Skin epidermis (tissue), 12 donors: ENCODE measurements at regions not wholly inside any gene's neighbourhood (a gene's known extent, or its start where the extent isn't known, plus 50 kb on each side); places are given as distances from the start of the nearest gene placed in this dataset.
"Not testable (repeated sequence)": the region's sequence is repeated elsewhere in the genome, so short reads cannot be mapped to it uniquely, and the experiment has no call there.

Source experiments
- H3K27ac ChIP-seq, 21 experiments: fragments of 200-600 bp; sonication (generic) in 11 of 21; one replicate each; pipeline ENCODE4 v1.5.0; 2020; ENCODE audit warnings: mild to moderate bottlenecking in 3 of 21, inconsistent platforms in 2 of 21, moderate library complexity in 2 of 21
- H3K4me3 ChIP-seq, 7 experiments: fragments of 200-600 bp; sonication (generic) in 2 of 7; one replicate each; pipeline ENCODE4 v1.5.0; 2020; ENCODE audit warnings: inconsistent platforms in 2 of 7, mild to moderate bottlenecking in 2 of 7, moderate library complexity in 1 of 7

DNA sequence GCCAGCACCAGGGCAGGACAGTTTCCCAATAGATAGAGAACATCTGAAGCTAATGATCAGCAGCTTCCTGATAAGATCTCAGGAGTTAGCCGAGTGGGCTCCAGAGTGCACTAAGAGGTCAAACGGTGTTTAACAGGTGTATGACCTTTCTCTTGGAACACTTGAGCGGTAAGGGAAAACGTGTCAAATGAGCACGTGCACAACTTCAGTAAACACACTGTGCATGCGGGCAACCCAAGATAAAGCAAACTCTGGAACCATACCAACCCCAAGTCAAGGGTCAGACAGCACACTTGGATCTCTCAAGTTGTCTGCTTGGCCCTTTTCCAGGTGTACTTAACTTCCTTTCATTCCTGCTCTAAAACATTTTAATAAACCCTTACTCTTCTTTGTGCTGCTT, 1941.5 kb upstream of the PCDH10 start:
- Histone ChIP-seq H3K4me3 (no peak overlapping the region), H3K27ac (no peak overlapping the region)

DNA sequence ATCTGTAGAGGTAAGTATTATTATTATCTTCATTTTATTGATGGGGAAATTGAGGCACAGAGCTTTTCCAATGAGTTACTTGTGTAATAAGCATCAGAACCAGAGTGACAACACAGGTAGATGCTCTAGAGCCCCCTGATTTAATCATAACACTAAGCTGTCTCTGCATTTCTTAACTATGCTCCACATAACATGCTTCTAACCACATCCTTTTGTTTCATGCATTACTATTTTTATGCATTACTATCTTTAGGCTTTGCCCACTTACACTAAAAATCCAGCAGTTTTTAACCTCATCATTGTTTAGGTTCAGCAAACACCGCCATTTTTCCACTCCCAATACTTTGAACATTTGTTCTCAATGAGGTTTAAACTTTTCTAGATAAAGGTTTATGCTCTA, 1900.8 kb upstream of the PCDH10 start:
- Histone ChIP-seq H3K27ac (no peak overlapping the region), H3K4me3 (no peak overlapping the region)

DNA sequence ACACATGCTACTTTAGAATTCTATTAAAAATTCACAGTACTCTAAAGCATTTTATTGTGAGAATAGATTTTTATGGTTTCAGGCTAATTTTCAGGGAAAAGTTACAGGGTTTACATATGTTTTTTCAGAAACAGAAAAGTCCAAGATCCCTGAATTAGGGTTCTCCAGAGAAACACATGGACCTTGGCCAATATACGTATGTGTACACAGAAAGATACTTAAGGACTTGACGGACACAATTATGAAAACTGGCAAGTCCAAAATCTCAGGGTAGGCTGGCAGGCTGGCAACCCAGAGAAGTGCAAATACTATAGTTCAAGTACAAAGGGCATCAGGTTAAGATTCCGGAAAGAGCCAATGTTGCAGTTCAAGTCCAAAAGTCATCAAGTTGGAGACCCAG, 1897.8 kb upstream of the PCDH10 start:
- H3K4me3 ChIP-seq, result no peak overlapping the region
- H3K27ac ChIP-seq, result no peak overlapping the region

DNA sequence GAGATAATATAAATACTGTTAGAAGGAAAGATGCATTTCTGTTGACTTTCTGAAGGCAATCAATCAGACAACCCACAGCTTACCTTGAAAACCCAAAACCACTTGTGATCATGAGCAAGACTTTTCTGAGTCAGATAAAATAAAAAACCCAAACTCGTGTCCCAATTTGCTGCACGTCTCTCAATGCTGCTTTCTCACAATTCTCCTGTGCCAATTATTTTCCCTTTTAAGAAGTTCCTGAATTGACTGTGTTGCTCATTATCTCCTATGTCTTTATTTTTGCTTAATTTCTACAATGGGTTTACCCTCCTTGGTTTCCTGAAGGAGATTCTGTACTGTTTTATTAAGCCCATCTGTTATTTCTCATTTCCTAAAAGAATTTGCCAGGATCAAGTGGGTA, 1891.9 kb upstream of the PCDH10 start:
- no peak overlapping the region for H3K4me3 ChIP-seq
- H3K27ac ChIP-seq, result no peak overlapping the region

DNA sequence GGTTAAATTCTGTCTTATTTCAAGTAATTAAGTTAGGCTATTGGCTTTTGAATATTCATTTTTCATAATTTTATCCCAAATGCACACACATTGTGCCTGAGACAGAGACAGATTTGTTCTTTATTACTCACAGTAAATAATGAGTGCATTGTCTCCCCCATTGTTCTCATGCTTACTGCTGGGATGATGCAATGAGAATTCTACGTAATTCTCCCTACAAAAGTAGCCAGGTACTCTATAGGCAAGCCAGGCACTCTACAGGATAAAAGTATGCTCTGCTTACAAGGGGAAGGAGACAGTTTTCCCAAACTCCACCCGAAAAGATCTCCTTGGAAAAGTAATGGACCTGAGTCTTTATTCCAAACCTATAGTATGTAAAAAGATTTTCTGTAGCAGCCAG, 1890.7 kb upstream of the PCDH10 start:
- Histone ChIP-seq H3K27ac (no peak overlapping the region), H3K4me3 (no peak overlapping the region)

DNA sequence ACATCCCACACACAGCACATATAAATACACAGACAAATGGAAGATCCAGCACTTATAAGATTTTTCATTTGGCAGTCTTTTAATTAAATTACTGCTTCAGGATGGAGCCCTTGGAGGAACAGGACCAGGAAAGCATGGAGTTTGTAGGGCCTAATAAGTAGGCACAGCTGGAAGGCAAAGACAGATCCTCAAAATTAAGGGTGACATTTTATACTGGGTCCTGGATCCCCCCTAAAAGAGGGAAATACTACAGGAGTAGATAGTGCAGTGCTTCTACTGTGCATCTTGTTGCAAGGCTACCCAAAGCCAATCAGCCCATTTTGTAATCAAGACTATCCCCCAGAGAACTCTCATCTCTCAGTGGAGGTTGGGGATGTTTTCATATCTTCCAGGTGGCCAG, 1860.7 kb upstream of the PCDH10 start:
- Histone ChIP-seq H3K27ac (no peak overlapping the region), H3K4me3 (no peak overlapping the region)

DNA sequence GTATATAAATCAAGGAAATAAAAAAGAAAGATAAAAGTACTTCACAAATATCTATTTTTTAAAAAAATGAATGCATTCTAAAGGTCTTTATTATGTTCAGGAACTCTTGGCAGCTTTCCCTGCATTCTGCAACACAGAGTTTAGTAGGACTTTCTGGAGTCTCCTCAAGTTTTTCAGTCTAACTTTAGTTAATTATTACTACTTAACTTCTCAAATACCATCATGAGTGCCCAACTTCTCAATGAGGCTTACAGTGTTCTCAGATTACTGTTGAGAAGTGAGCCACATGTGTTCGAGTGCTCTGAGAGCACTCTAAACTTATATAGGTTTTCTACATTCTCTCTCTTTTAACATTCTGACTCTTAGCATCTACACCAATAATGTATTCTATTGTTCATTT, 1852.9 kb upstream of the PCDH10 start:
- H3K4me3 ChIP-seq, result no peak overlapping the region

DNA sequence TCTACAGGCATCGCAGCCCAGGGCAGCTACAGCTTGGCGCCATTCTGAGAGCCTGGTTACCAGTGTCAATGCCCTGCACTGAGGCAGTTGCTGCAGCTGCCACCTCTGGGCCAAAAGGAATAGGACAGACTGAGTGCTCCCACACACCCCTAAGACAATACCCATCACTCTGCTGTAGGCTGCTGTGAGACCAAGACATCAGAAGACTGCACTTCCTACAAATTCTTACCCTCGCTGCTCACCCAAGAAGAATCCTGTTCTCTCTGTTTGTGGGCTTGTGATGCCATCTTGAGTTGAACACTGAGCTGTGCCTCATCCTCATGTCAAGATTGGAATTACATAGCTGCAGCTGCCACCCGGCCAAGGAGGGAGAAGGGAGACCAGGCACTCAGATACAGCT, 1847.0 kb upstream of the PCDH10 start:
- H3K27ac ChIP-seq, result no peak overlapping the region
- H3K4me3 ChIP-seq, result no peak overlapping the region

More for the DNA sequence above, 1852.9 kb upstream of the PCDH10 start:
- H3K27ac ChIP-seq, result no peak overlapping the region

DNA sequence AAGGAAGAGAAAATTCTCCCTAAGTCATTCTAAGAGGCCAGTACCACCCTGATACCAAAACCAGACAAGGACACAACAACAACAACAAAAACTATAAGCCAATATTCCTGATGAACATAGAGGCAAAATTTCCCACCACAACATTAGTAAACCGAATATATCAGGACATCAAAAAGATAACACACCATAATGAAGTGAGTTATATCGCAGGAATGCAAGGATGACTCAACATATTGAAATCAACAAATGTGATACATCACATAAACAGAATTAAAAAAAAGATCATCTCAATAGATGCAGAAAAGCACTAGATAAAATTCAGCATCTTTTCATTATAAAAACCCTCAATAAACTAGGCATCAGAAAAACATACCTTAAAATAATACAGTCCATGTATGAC, 1844.4 kb upstream of the PCDH10 start:
- Histone ChIP-seq H3K4me3 (no peak overlapping the region), H3K27ac (no peak overlapping the region)

DNA sequence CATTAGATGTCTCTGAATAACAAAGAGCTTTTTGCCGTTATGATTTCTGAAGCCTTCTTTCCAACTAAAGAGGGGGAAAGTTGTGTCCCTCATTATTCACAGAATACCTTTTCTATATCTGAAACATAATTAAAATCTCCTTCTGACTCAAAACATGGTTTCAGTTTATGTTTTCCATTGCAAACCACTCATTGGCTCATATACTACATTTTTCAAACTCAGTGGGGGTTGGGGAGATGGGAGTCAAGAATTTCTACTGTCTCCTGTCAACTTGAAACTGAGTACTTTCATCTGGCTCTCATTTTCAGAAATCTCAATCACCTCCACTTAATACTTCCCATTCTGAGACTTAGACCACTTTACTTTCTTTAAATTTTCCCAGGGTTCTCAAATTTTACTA, 1839.5 kb upstream of the PCDH10 start:
- Histone ChIP-seq H3K4me3 (no peak overlapping the region), H3K27ac (no peak overlapping the region)

DNA sequence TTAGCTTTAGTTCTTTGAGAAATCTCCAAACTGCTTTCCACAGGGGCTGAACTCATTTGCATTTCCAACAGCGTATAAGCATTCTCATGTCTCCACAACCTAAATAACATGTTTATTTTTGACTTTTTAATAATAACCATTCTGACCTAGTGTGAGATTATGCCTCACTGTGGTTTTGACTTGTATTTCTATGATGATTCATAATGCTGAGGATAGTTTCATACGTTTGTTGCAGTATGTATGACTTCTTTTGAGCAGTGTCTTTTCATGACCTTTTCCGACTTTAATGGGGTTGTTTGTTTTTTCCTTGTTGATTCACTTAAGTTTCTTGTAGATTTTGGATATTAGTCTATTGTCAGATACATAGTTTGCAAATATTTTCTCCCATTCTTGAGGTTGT, 1833.0 kb upstream of the PCDH10 start:
- no peak overlapping the region for H3K4me3 ChIP-seq
- H3K27ac ChIP-seq, result no peak overlapping the region

DNA sequence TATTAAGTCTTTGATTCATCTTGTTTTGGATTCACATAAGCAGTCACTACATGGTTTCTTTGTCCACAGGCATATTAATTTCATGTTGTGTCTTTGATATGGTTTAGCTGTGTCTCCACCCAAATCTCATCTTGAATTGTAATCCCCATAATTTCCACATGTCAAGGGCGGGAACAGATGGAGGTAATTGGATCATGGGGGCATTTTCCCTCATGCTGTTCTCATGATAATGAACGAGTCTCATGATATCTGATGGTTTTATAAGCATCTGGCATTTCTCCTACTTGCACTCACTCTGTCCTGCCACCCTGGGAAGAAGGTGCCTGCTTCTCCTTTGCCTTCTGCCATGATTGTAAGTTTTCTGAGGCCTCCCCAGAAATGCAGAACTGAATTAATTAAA, 1811.2 kb upstream of the PCDH10 start:
- H3K27ac ChIP-seq, result no peak overlapping the region
- no peak overlapping the region for H3K4me3 ChIP-seq

DNA sequence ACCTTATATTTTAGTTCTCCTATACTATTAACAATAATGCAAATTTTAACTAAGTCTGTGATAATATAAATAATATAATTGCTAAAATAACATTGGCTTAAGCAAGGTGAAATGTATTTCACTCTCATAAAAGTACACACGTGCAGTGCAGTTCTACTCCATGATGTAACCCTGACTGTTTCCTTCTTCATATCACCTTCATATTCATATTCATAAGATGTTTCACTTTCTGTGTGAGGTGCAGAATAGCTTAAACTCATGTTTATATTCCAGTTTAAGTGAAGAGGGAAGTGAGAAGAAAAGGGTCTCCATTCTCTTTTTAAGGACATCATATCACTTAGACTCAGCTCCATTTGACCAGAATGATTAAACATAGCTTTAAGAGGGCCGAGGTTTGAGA, 1810.0 kb upstream of the PCDH10 start:
- H3K4me3 ChIP-seq, result no peak overlapping the region
- H3K27ac ChIP-seq, result no peak overlapping the region

DNA sequence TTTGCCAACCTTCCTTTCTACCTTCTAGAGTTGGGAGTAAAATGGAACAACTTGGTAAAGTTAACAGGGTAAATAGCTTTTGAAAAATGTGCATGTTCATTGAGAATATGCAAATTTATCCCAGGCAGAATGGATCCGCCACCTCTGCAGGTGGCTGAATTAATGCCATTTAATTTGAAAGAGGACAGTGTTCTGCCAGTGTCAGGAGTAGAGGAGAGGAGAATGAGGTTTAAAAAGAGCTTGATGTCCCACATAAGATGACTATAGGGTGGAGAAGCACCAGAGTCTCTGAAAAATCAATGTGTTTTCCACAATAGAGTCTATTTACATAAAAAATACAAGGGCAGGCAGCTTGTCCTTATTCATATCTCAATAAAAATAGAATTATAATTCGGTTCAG, 1804.3 kb upstream of the PCDH10 start:
- H3K27ac ChIP-seq, result no peak overlapping the region
- H3K4me3 ChIP-seq, result no peak overlapping the region

DNA sequence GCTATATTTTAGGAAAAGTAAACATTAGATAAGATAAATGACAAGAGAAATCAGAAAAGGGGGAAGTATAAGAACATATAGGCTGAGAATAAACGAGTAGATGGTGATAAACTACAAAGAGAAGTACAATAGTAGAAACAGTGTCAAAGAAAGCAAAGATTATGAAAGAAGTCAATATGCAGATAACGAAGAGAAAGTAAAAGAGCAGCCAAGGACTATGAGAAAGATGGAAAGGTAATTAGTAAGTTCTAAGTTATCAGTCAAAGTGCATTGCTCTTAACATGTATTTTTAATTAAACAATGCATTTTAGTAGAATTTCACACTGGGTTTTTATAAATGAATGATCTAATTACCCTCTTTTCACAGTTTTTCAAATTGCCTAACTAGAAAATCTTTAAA, 1801.3 kb upstream of the PCDH10 start:
- no peak overlapping the region for H3K27ac ChIP-seq
- no peak overlapping the region for H3K4me3 ChIP-seq

DNA sequence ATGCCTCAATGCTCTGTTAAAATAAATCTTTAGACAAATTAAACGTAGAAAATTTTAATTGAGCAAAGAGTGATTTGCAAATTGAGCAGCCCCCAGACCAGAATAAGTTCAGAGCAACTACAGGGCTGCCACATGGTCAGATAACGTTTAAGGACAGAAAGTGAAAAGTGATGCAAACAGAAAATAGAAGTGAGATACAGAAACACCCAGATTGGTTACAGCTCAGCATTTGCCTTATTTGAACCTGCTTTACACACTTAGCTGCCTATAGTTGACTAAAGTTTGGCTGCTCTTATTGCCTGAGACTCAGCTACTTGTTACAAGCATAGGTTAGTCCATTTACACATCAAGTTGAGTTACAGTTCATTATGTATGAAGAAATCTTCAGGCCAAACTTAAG, 1800.8 kb upstream of the PCDH10 start:
- Histone ChIP-seq H3K27ac (no peak overlapping the region), H3K4me3 (no peak overlapping the region)

DNA sequence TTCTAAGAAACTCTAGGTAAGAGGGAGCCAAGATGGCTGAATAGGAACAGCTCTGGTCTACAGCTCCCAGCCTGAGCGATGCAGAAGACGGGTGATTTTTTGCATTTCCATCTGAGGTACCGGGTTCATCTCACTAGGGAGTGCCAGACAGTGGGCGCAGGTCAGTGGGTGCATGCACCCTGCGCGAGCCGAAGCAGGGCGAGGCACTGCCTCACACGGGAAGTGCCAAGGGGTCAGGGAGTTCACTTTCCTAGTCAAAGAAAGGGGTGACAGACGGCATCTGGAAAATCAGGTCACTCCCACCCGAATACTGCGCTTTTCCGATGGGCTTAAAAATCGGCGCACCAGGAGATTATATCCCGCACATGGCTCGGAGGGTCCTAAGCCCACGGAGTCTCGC, 1796.7 kb upstream of the PCDH10 start:
- not testable (repeated sequence) for H3K27ac ChIP-seq, H3K4me3 ChIP-seq

DNA sequence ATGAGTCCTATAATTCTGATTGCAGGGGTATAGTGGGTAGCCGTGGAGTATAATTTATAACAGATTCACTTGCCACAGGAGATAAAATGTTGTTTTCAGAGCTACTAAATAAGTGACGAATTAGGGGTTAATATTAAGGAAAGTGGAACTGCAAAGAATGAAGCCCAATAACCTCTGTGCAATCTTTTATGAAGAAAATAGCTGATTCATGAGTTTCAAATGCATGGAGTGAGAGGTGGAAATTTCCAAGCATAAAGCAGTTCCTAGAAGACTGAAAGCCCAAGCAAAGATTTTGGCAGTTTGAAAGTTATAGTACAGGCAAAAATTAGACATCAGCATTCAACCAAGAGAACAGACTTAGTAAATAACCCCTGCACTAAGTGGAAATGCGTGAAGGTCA, 1782.4 kb upstream of the PCDH10 start:
- H3K4me3 ChIP-seq, result no peak overlapping the region
- H3K27ac ChIP-seq, result no peak overlapping the region

DNA sequence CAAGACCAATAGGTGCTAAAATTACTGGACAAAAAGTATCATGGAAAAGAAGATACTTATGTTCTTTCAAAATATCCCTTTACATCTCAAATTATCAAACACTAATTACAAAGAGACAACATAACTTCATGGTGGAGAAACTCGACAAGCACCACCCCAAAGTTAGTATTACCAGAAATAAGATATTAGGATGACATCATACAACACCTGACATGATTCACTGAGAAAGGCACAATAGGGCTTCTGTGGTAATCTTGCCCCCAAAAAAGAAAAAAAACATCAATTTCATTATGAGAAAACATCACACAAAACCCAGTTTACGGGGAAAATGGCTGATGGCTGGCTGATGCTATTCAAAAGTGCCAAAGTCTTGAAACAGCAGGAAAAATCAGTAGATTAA, 1781.7 kb upstream of the PCDH10 start:
- H3K4me3 ChIP-seq, result no peak overlapping the region
- H3K27ac ChIP-seq, result no peak overlapping the region

DNA sequence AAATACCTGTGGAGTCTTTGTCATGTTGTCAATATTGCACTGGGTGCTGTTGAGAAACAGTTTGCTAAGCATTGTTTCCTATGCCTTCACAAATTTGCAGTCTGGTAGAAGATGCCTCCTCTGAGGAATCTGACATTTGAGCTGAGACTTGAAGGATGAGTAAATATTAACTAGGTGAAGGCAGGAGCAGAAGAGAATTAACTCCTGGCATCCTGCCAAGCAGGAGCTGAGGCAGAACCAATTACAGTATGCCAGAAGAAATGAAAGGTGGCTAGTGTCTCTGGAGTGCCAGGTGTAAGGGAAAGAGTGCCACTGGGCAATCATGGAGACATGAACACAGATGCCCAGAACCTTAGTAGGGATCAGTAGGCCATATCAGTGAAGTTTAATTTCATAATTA, 1778.2 kb upstream of the PCDH10 start:
- H3K27ac ChIP-seq, result no peak overlapping the region
- no peak overlapping the region for H3K4me3 ChIP-seq

DNA sequence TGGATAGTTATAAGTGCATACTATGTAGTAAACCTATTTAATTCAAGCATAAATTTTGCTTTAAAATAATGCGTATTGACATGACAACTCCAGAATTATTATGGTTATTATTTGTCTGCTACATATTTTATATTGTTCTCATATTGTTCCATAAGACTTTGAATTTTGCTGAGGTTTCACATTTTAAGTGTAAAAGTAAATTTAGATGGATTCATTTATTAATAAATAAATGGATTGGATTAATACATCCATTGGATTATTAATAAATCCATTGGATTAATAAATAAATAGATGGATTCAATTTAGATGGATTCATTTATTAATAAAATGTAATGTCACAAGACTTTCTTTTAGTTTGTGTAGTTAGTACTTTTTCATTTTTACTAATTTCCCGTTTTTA, 1768.0 kb upstream of the PCDH10 start:
- H3K4me3 ChIP-seq, result no peak overlapping the region
- H3K27ac ChIP-seq, result no peak overlapping the region

DNA sequence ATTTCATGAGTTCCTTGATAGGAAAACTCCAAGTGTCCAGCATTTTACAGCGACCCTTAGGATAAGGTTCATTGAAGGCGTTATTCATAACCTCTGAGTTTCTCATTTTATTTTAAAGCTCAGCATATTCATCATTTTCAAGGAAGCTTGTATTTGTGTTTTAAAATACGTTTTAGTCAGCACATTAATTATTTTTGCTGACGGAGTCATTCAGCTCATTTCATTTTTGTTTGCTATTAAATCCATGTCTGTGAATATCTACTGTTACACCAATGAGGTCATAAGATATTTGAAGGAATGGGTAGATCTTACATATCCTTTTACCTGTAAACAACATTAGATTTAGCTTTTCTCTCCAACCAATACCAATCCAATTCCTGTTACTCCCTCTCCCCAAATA, 1766.3 kb upstream of the PCDH10 start:
- no peak overlapping the region for H3K4me3 ChIP-seq
- no peak overlapping the region for H3K27ac ChIP-seq

DNA sequence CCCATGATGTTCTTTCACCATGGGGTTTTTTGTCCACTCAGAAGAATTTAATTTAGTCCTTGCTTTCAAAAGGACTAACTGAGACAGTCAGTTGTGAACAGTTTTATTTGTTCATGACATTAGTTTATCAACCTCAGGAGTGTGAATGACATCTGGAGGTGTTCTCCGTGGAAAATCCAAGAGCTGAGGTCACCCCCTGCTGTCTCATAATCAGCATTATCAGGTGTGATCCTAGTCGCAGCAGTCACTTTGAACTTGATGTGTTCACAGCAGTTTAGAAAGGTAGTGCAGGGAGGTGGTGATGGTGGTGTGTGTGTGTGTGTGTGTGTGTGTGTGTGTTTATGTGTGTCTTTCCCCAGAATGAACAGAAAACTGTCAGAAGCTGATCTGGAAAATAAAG, 1760.8 kb upstream of the PCDH10 start:
- H3K27ac ChIP-seq, result no peak overlapping the region
- no peak overlapping the region for H3K4me3 ChIP-seq
